ENCODE measurements at regions not wholly inside any gene's neighbourhood (a gene's known extent, or its start where the extent isn't known, plus 50 kb on each side); places are given as distances from the start of the nearest gene placed in this dataset.

DNA sequence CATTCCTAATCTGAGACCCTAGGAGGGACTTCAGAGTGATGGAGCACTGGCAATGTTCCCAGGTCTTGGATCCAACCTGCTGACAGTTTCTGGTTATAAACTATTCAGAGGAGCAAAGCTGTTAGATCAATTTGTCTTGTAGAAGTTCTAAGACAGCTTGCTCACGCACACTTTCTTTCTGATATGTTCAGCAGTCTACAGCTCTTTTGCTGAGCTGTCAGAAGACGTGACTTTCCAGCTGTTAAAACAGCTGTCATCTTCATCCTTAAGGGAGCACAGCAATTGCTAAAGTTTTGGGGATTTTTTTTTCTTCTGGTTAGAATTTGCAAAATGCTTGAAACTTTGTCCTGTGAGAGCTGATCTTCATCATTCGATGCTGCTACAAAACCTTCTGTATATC lies 823.1 kb downstream of the SORCS1 start:
- no peak for DNase-seq
- Histone ChIP-seq H3K9me3 (no peaks in the 10 kb centered on the region; the same call in 1 of the 2 replicates), H3K27me3 (no peaks in the 10 kb centered on the region), H3K4me3 (ENCODE audit: low read depth, low read length) (no peak overlapping the region), H3K36me3 (no peaks in the 10 kb centered on the region), H3K4me1 (no peaks in the 10 kb centered on the region)
- TF ChIP-seq CTCF (IDR thresholded peaks at IDR 0.05; ENCODE audit: low read depth, low read length) = no peak

GRCh38 chr10:106338486-106338885 lies 826.0 kb downstream of the SORCS1 start:
- no peak for TF ChIP-seq CTCF (IDR thresholded peaks at IDR 0.05; ENCODE audit: low read depth, low read length)
- Histone ChIP-seq H3K4me1 (no peaks in the 10 kb centered on the region), H3K9me3 (no peaks in the 10 kb centered on the region; the same call in 1 of the 2 replicates), H3K36me3 (no peaks in the 10 kb centered on the region), H3K4me3 (ENCODE audit: low read depth, low read length) (no peak overlapping the region), H3K27me3 (no peaks in the 10 kb centered on the region)
- DNase-seq = no peak

DNA sequence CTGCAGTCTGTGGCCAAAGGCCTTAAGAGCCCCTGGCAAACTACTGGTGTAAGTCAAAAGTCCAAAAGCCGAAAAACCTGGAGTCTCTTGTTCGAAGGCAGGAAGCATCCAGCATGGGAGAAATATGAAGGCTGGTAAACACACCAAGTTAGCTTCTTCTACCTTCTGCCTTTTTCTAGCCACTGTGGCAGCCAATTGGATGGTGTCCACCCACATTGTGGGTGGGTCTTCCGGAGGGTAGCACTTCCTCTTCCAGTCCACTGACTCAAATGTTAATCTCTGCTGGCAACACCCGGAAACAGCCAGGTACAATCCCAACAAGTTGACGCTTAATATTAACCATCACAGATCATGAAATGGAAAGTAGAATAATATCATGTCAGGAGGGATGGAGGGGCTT lies 827.6 kb downstream of the SORCS1 start:
- H3K9me3 ChIP-seq = no peaks in the 10 kb centered on the region; the same call in 1 of the 2 replicates
- H3K27me3 ChIP-seq = no peaks in the 10 kb centered on the region
- no peak for TF ChIP-seq CTCF (IDR thresholded peaks at IDR 0.05; ENCODE audit: low read depth, low read length)
- H3K36me3 ChIP-seq = no peaks in the 10 kb centered on the region
- no peak for DNase-seq
- no peak overlapping the region for H3K4me3 ChIP-seq (ENCODE audit: low read depth, low read length)
- H3K4me1 ChIP-seq = no peaks in the 10 kb centered on the region

DNA sequence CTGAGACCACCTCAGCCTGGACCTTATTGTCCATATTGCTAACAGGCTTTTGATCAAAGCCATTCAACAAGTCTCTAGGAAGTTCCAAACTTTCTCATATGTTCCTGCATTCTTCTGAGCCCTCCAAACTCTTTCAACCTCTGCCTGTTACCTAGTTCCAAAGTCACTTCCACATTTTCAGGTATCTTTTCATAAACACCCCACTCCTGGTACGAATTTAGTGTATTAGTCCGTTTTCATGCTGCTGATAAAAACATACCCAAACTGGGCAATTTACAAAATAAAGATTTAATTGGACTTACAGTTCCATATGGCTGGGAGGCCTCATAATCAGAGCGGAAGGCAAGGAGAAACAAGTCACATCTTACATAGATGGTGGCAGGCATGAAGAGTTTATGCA lies 836.8 kb downstream of the SORCS1 start:
- Histone ChIP-seq H3K27me3 (no peaks in the 10 kb centered on the region), H3K4me1 (no peaks in the 10 kb centered on the region), H3K36me3 (no peaks in the 10 kb centered on the region), H3K4me3 (ENCODE audit: low read depth, low read length) (no peak overlapping the region), H3K9me3 (no peaks in the 10 kb centered on the region)
- TF ChIP-seq CTCF (IDR thresholded peaks at IDR 0.05; ENCODE audit: low read depth, low read length) = no peak
- DNase-seq = no peak

DNA sequence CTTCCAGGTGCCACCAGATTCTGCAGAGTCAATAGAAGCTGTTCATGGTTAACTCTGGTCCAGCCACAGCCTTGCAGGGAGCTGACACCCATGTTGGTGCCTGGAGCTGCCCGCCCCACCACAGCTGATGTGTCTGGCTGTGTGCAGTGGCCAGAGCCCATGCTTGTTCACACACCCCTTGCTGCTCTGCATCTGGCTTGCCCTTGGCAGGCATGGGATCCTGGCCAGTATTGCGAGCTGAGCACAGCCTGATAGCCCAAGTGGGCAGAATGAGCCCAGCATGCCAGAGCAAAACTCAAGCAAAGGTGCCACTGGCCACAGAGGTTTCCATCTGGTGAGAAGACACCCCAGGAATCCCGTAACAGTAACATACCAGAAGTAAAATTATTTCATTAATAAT lies 843.6 kb downstream of the SORCS1 start:
- no peak for TF ChIP-seq CTCF (IDR thresholded peaks at IDR 0.05; ENCODE audit: low read depth, low read length)
- no peaks in the 10 kb centered on the region for H3K4me1 ChIP-seq
- no peak overlapping the region for H3K4me3 ChIP-seq (ENCODE audit: low read depth, low read length)
- H3K36me3 ChIP-seq = no peaks in the 10 kb centered on the region
- H3K27me3 ChIP-seq = no peaks in the 10 kb centered on the region
- no peak for DNase-seq
- no peaks in the 10 kb centered on the region for H3K9me3 ChIP-seq

DNA sequence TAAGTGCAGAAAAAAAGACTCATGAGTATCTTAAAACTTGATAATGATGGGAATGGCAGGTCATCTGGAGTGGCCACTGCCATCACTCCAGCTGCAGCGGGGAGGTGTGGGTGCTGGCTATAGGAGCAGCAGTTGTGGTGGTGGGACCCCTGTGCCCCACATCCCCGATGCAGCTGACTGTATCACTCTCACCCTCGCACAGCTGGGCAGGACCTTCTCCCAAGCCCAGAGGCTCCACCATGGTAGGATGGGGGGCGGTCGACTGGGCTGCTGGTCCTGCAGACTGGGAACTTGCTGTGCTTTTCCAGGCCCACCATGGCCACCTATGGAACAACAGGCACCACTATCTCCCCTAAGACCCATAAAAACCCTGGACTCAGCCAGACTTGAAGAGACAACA lies 844.4 kb downstream of the SORCS1 start:
- TF ChIP-seq CTCF (IDR thresholded peaks at IDR 0.05; ENCODE audit: low read depth, low read length) = no peak
- Histone ChIP-seq H3K4me3 (ENCODE audit: low read depth, low read length) (no peak overlapping the region), H3K4me1 (no peaks in the 10 kb centered on the region), H3K27me3 (no peaks in the 10 kb centered on the region), H3K9me3 (no peaks in the 10 kb centered on the region), H3K36me3 (no peaks in the 10 kb centered on the region)
- DNase-seq = no peak

All from BE2C (cell line).